PFSK-1 (cell line): ENCODE measurements at regions not wholly inside any gene's neighbourhood (a gene's known extent, or its start where the extent isn't known, plus 50 kb on each side); places are given as distances from the start of the nearest gene placed in this dataset.

Source experiments
- FOXP2 ChIP-seq: optimal IDR thresholded peaks from 2 replicates; pipeline ENCODE3; 2011; ENCODE audit warnings: borderline replicate concordance, control low read depth, inconsistent platforms; ENCODE audit not compliant: insufficient read depth; ENCODE audit errors: extremely low read length, extremely low read depth
- POLR2AphosphoS5 ChIP-seq: IDR thresholded peaks from 2 replicates; pipeline ENCODE4 v1.6.1; 2012; ENCODE audit warnings: low read depth, mild to moderate bottlenecking, control low read depth, low read length, moderate library complexity
- REST ChIP-seq, 2 experiments: IDR thresholded peaks; 2 replicates each; pipeline versions ENCODE4 v1.6.1 to v1.8.0; 2011 to 2012; ENCODE audit warnings: low read depth in 2 of 2, low read length in 2 of 2, control low read depth in 1 of 2, inconsistent platforms in 1 of 2, mild to moderate bottlenecking in 1 of 2, moderate library complexity in 1 of 2; ENCODE audit not compliant: insufficient read depth in 1 of 2
- SIN3A ChIP-seq: IDR thresholded peaks from 2 replicates; pipeline ENCODE4 v1.6.1; 2012; ENCODE audit warnings: mild to moderate bottlenecking, low read length, moderate library complexity, borderline replicate concordance; ENCODE audit not compliant: insufficient read depth
- TAF1 ChIP-seq: IDR thresholded peaks from 2 replicates; pipeline ENCODE4 v1.6.1; 2012; ENCODE audit warnings: low read length, control low read depth, borderline replicate concordance; ENCODE audit not compliant: insufficient read depth

DNA sequence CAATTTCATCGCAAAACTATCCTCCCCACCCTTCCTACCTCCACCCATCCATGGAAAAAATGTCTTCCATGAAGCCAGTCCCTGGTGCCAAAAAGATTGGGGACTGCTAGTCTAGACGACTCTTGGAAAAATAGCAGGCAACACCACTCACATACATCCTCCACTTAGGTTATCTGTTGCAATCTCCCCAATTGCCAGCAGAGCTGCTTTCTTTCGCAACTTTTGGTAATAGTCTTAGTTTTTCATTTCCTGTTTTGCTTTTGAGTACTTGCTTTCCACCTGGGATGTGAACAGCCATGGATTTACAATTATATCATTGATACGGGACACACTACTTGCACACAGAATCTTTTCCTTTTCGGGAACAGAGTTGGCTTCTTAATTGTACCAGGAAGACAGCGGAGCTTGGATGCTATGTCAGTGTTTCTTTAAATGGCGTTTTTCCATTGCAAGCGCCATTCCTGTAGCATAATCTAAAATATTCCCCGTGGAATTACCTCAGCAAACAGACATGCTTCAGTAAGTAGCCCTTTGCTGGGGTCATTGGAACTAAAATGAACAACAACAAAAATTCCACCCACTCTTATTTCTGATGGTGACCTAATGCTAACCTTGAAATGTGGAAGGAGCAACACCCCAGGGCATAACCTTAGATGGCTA, 183.3 kb upstream of the ADGRL2 start:
- TF ChIP-seq SIN3A: no peak
- TF ChIP-seq TAF1: no peak
- TF ChIP-seq POLR2AphosphoS5: no peak
- TF ChIP-seq FOXP2: no peak
- TF ChIP-seq REST (IDR thresholded peaks at IDR 0.05; ENCODE audit: insufficient read depth in 1 of 2, low read depth in 2 of 2, low read length in 2 of 2): no peak

DNA sequence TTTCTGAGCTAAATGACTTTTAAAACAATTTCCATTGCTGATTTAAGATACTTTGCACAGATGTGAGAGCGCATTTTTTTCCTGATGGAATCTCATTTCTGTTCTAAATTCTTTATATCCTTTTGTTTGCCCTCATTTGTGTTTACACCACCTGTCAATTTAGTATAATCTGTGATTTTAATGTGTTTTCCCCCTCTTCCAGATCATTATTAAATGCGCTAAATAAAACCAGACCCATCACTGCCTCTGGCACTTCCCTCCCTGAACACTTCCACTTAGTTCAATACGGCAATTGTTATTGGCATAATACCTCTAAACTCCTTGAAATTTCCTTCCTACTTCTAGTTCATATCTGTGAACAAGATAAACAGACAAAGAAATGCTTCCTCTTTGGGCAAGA, 186.9 kb upstream of the ADGRL2 start:
- TF ChIP-seq FOXP2 (no peak), REST (IDR thresholded peaks at IDR 0.05; ENCODE audit: insufficient read depth in 1 of 2, low read depth in 2 of 2, low read length in 2 of 2) (no peak)

- TF ChIP-seq POLR2AphosphoS5 (no peak), REST (IDR thresholded peaks at IDR 0.05; ENCODE audit: insufficient read depth in 1 of 2, low read depth in 2 of 2, low read length in 2 of 2) (no peak), FOXP2 (no peak), SIN3A (no peak), TAF1 (no peak)
Measured at GRCh38 chr1:81607924-81608323, 192.8 kb upstream of the ADGRL2 start.

DNA sequence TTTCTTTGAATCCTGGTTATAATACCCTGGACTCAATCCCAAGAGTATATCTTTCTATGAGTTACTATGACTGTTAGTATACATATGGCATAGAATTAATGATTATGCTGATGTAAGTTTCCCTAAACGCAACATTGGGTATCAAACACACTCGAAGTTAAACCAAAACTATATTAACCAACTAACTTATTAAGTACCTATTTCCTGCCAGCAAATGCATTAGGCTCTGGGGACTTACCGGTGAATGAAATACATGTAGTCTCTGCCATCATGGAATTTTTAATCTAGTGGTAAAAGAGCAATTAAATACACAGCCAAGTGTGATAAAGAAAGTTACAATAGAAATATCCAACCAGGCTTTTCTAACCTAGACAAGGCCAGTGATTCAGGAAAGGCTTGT, 193.6 kb upstream of the ADGRL2 start:
- TF ChIP-seq FOXP2 (no peak), REST (IDR thresholded peaks at IDR 0.05; ENCODE audit: insufficient read depth in 1 of 2, low read depth in 2 of 2, low read length in 2 of 2) (no peak), TAF1 (no peak), POLR2AphosphoS5 (no peak), SIN3A (no peak)

DNA sequence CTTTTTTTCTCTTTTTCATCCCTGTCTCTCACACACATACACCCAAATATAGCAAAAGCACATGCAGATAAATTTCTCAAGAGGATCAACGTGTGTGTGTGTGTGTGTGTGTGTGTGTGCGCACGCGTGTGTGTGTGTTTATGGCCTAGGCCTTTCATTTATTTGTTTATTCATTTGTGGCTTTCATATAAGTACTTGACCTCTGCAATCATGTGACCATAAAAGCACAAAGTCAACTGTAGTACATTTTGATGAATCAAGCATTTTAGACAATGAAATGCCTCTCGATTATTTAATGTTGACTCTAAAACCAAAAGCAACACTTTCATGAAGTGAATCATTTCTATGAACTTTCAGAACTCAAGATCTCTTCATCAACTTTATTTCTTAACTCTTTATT, 194.1 kb upstream of the ADGRL2 start:
- no peak for TF ChIP-seq POLR2AphosphoS5
- TF ChIP-seq REST (IDR thresholded peaks at IDR 0.05; ENCODE audit: insufficient read depth in 1 of 2, low read depth in 2 of 2, low read length in 2 of 2): no peak
- no peak for TF ChIP-seq FOXP2
- no peak for TF ChIP-seq SIN3A
- TF ChIP-seq TAF1: no peak
